Right lobe of liver (tissue), 6 donors: ENCODE measurements at regions not wholly inside any gene's neighbourhood (a gene's known extent, or its start where the extent isn't known, plus 50 kb on each side); places are given as distances from the start of the nearest gene placed in this dataset.
A peak's percentile ranks its signal among the peaks of the same experiment; 100 is the strongest.

Source experiments
- ATAC-seq, 4 donors: fragments of 200-7000 bp; cut with Tn5 transposase; one replicate each; pipeline ENCODE4 v1.9.1; 2020; ENCODE audit warnings: mild to moderate bottlenecking in 4 of 4, moderate library complexity in 4 of 4
- DNase-seq, 3 donors: peaks; one replicate each; pipeline ENCODE4 v3.0.0-alpha.2; 2020
- H3K27ac ChIP-seq, 3 donors: fragments of 200-600 bp; one replicate each; pipeline ENCODE4 v1.8.0; 2022
- H3K27me3 ChIP-seq, 2 donors: fragments of 200-600 bp; one replicate each; pipeline ENCODE4 v1.8.0; 2022
- H3K36me3 ChIP-seq, 4 donors: fragments of 200-600 bp; sonication (generic) in 1 of 4; one replicate each; pipeline versions ENCODE4 v1.5.1 to v1.8.0; 2017 to 2022; ENCODE audit warnings: control low read depth in 1 of 4
- H3K4me1 ChIP-seq, 4 donors: fragments of 200-600 bp; sonication (generic) in 1 of 4; one replicate each; pipeline versions ENCODE4 v1.5.1 to v1.8.0; 2017 to 2022; ENCODE audit warnings: control low read depth in 1 of 4
- H3K4me3 ChIP-seq, 3 donors: fragments of 200-600 bp; one replicate each; pipeline ENCODE4 v1.8.0; 2022
- H3K9me3 ChIP-seq, 4 donors: fragments of 200-600 bp; sonication (generic) in 1 of 4; one replicate each; pipeline versions ENCODE4 v1.5.1 to v1.8.0; 2017 to 2022; ENCODE audit warnings: control low read depth in 1 of 4
- POLR2A ChIP-seq: fragments of 450-650 bp; IDR thresholded peaks from one replicate; pipeline ENCODE4 v1.6.1; 2017; ENCODE audit warnings: antibody characterized with exemption, mild to moderate bottlenecking
- WGBS: methylation state at CpG from one replicate; pipeline ENCODE4 v1.1.6; 2018; ENCODE audit warnings: low coverage, low lambda C conversion rate; ENCODE audit not compliant: insufficient coverage; ENCODE audit errors: missing lambda C conversion rate; 5-methylcytosine and 5-hydroxymethylcytosine counted together
- intact Hi-C, 2 donors: fragments of 100-400 bp; cut with DNase I; formaldehyde crosslinking; loops; one replicate each; pipeline versions ENCODE4 v1.11.2 to v1.14.1; 2022
- TF ChIP-seq, protein P1 (sequence below), 4 donors: fragments of 200-600 bp in 3 of 4; fragments of 450-650 bp in 1 of 4; IDR thresholded peaks; one replicate each; pipeline versions ENCODE4 v1.5.1 to v1.8.0; 2016 to 2022; ENCODE audit warnings: antibody characterized with exemption in 4 of 4, mild to moderate bottlenecking in 2 of 4
- donor health status: DM: no; HTN: yes; CAD: no.
- donor health status: DM: no; HTN: no; CAD: no.
- donor health status: DM: no; HTN: no; CAD: no.
- donor health status: DM: no; HTN: yes; CAD: no.
- donor health status: DM: no; HTN: yes; CAD: no.

DNA sequence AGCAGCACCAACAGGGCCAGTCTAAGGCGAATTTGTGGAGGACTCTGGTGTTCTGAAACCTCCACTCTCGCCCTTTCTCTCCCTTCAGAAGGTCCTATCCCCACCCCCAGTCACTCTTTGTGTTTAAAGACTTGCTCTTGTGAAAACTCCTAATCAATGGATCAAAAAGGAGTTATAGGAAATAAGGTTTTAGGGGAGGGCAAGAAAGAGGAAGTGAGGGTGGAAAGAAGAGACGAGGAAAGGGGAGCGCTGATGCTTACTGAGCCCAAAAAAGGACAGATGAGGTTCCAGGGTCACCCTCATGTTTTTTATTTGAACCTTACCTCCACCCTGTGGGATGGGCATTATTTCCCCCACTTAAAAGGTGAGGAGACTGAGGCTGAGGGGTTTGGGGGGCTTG is 70.0 kb upstream of the SLC6A11 start:
- Histone ChIP-seq H3K27me3 (peaks cover 0 to 4% of the 10 kb centered on the region in 2 donors), H3K27ac (no peak overlapping the region)
- 49% methylated on average over 4 of the region's 4 CpGs for WGBS

DNA sequence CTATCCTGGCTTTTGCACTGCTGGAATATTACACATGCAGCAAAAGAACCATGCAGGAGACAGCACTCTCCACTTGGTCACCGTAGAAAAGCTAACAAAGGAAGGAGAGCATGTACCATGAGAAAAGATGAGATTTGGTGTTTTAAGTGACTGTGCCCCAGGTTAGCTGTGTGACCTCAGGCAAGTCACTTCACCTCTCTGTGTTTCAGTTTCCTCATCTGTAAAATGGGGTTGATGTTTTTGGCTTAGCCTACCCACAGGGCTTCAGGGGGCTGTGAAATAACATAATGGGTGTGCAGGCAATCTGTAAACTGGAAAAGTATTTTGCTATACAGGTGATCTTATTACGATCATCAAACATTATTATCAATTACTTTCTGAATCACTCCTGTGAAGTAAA is 69.3 kb upstream of the SLC6A11 start:
- TF ChIP-seq, protein P1, sequence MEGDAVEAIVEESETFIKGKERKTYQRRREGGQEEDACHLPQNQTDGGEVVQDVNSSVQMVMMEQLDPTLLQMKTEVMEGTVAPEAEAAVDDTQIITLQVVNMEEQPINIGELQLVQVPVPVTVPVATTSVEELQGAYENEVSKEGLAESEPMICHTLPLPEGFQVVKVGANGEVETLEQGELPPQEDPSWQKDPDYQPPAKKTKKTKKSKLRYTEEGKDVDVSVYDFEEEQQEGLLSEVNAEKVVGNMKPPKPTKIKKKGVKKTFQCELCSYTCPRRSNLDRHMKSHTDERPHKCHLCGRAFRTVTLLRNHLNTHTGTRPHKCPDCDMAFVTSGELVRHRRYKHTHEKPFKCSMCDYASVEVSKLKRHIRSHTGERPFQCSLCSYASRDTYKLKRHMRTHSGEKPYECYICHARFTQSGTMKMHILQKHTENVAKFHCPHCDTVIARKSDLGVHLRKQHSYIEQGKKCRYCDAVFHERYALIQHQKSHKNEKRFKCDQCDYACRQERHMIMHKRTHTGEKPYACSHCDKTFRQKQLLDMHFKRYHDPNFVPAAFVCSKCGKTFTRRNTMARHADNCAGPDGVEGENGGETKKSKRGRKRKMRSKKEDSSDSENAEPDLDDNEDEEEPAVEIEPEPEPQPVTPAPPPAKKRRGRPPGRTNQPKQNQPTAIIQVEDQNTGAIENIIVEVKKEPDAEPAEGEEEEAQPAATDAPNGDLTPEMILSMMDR (IDR thresholded peaks at IDR 0.05): no peak
- no peak for TF ChIP-seq POLR2A
- 75% methylated on average over 2 of the region's 2 CpGs for WGBS
- Histone ChIP-seq H3K9me3 (no peaks in the 10 kb centered on the region), H3K4me3 (no peak overlapping the region), H3K4me1 (no peaks in the 10 kb centered on the region), H3K36me3 (no peaks in the 10 kb centered on the region), H3K27me3 (peaks cover 0 to 4% of the 10 kb centered on the region in 2 donors), H3K27ac (no peak overlapping the region)
- DNase-seq (no peak), ATAC-seq (no peak)
- intact Hi-C loops: no loop called here

More for the DNA sequence above, 70.0 kb upstream of the SLC6A11 start:
- DNase-seq (no peak), ATAC-seq (no peak)
- H3K9me3 ChIP-seq: no peaks in the 10 kb centered on the region
- no peaks in the 10 kb centered on the region for H3K4me1 ChIP-seq
- no peaks in the 10 kb centered on the region for H3K36me3 ChIP-seq
- H3K4me3 ChIP-seq: no peak overlapping the region
- intact Hi-C loops: no loop called here
- no peak for TF ChIP-seq POLR2A
- TF ChIP-seq, protein P1 (IDR thresholded peaks at IDR 0.05): no peak

DNA sequence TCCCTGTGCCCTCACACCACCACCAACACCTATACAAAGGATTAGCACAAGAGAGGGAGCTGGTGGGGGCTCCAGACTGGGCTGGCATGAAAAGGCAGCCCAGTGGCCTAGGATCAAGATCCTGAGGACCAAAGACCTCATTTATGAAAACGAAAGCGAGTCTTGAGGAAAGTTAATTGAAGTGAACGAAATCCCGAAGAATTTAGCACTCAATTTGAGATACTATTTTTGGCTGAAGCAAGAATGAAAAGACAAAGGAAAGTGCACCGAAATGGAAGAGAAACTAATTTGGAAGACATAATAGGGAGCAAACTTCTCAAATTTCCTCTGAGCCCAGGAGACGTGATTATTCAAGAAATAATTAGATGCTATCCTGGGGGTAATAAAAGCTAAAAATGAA is 68.7 kb upstream of the SLC6A11 start:
- 35% methylated on average over 6 of the region's 6 CpGs for WGBS
- peaks cover 0 to 4% of the 10 kb centered on the region in 2 donors for H3K27me3 ChIP-seq

DNA sequence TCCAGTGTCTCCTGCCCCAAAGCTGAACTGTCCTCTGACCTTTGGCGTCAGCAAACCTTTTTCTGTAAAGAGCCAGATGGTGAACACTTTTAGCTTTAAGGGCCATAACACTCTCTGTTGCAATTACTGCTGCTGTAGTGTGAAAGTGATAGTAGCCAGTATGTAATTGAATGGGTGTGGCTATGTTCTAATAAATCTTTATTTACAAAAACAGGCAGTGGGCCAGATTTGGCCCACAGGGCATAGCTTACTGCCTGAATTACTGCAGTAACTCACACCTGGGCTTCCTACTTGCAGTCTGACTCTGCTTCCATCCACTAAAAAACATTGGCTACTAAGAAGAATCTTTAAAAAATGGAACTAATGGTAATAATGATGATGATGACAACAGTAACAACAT is 68.0 kb upstream of the SLC6A11 start:
- 50% methylated on average over 1 of the region's 1 CpG for WGBS
- TF ChIP-seq, protein P1 (IDR thresholded peaks at IDR 0.05): no peak
- TF ChIP-seq POLR2A: no peak
- DNase-seq: no peak
- Histone ChIP-seq H3K9me3 (no peaks in the 10 kb centered on the region), H3K36me3 (no peaks in the 10 kb centered on the region), H3K27ac (no peak overlapping the region), H3K4me1 (no peaks in the 10 kb centered on the region), H3K27me3 (peaks cover 0 to 4% of the 10 kb centered on the region in 2 donors), H3K4me3 (no peak overlapping the region)
- intact Hi-C loops: no loop called here
- ATAC-seq: no peak

More for the DNA sequence above, 68.7 kb upstream of the SLC6A11 start:
- Histone ChIP-seq H3K4me1 (no peaks in the 10 kb centered on the region), H3K27ac (no peak overlapping the region), H3K9me3 (no peaks in the 10 kb centered on the region), H3K36me3 (no peaks in the 10 kb centered on the region), H3K4me3 (no peak overlapping the region)
- intact Hi-C loops: no loop called here
- TF ChIP-seq, protein P1 (IDR thresholded peaks at IDR 0.05): no peak
- no peak for TF ChIP-seq POLR2A
- ATAC-seq: no peak
- no peak for DNase-seq

DNA sequence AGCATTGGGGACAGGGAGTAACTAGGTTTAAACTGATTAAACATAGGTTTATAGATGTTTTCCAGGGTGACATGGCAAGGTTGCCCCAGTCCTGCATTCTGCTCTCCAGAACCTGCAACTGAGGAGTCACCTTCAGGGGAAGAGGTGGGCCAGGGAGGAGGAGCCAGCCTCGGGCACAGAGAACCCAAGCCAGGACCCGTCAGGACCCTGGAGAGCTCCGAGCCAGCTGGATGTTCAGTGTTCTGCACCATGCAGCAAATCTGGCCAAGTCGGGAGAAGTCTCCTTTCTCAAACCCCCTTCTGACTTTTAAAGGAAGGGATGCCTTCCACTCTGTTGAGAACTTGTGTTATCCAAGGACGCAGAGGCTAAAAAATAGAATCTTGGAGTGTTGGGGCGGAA is 62.1 kb upstream of the SLC6A11 start:
- H3K4me1 ChIP-seq: no peaks in the 10 kb centered on the region
- 8% methylated on average over 5 of the region's 6 CpGs for WGBS
- DNase-seq (peak in 1 of 3 donors; percentile 46), ATAC-seq (peak; percentile 48 to 59 (median 53))
- intact Hi-C loops: loop anchor here in 1 of 2 donors (10.0 kb wide), 2 partner anchors 191 to 301 kb away; no protein-coding TSS in a partner anchor
- no peak overlapping the region for H3K4me3 ChIP-seq
- H3K27me3 ChIP-seq: no peaks in the 10 kb centered on the region
- no peaks in the 10 kb centered on the region for H3K9me3 ChIP-seq
- H3K36me3 ChIP-seq: no peaks in the 10 kb centered on the region
- TF ChIP-seq, protein P1 (IDR thresholded peaks at IDR 0.05): no peak
- TF ChIP-seq POLR2A: no peak
- H3K27ac ChIP-seq: no peak overlapping the region
